Heart right ventricle (tissue), 16 donors: ENCODE measurements at regions not wholly inside any gene's neighbourhood (a gene's known extent, or its start where the extent isn't known, plus 50 kb on each side); places are given as distances from the start of the nearest gene placed in this dataset.
A peak's percentile ranks its signal among the peaks of the same experiment; 100 is the strongest.

Experiments used
- ATAC-seq, 8 donors: fragments of 200-7000 bp; cut with Tn5 transposase; one replicate each; pipeline ENCODE4 v1.9.1; 2020; ENCODE audit warnings: mild to moderate bottlenecking in 8 of 8, moderate library complexity in 8 of 8, moderate number of reproducible peaks in 1 of 8
- DNase-seq, 2 donors: peaks; one replicate each; pipeline ENCODE4 v3.0.0-alpha.2; 2020
- H3K27ac ChIP-seq, 10 donors: fragments of 200-600 bp; sonication (generic) in 2 of 10; one replicate each; pipeline versions ENCODE4 v1.5.0 to v1.8.0; 2020 to 2022; ENCODE audit warnings: mild to moderate bottlenecking in 3 of 10
- H3K27me3 ChIP-seq, 7 donors: fragments of 200-600 bp; one replicate each; pipeline ENCODE4 v1.8.0; 2021 to 2022; ENCODE audit warnings: mild to moderate bottlenecking in 2 of 7
- H3K36me3 ChIP-seq, 9 donors: fragments of 200-600 bp; sonication (generic) in 1 of 9; one replicate each; pipeline versions ENCODE4 v1.5.0 to v1.8.0; 2020 to 2022; ENCODE audit warnings: mild to moderate bottlenecking in 2 of 9
- H3K4me1 ChIP-seq, 9 donors: fragments of 200-600 bp; sonication (generic) in 1 of 9; one replicate each; pipeline versions ENCODE4 v1.5.0 to v1.8.0; 2020 to 2022; ENCODE audit warnings: mild to moderate bottlenecking in 4 of 9
- H3K4me3 ChIP-seq, 10 donors: fragments of 200-600 bp; sonication (generic) in 2 of 10; one replicate each; pipeline versions ENCODE4 v1.5.0 to v1.8.0; 2020 to 2022; ENCODE audit warnings: mild to moderate bottlenecking in 7 of 10, moderate library complexity in 2 of 10
- H3K9me3 ChIP-seq, 11 donors: fragments of 200-600 bp in 10 of 11; sonication (generic) in 2 of 11; one replicate each; pipeline versions ENCODE4 v1.5.0 to v1.8.0; 2013 to 2022; ENCODE audit warnings: mild to moderate bottlenecking in 2 of 11, control low read depth in 1 of 11, moderate library complexity in 1 of 11
- CTCF ChIP-seq, 9 donors: fragments of 200-600 bp; sonication (generic) in 2 of 9; IDR thresholded peaks; one replicate each; pipeline versions ENCODE4 v1.5.0 to v1.8.0; 2021 to 2022; ENCODE audit warnings: antibody characterized with exemption in 9 of 9, mild to moderate bottlenecking in 5 of 9, moderate library complexity in 1 of 9
- WGBS, 2 donors: extraction: QIAGEN DNeasy Blood & Tissue Kit; methylation state at CpG; one replicate each; pipeline ENCODE4 v1.1.7; 2013; ENCODE audit warnings: inconsistent platforms in 1 of 2; 5-methylcytosine and 5-hydroxymethylcytosine counted together
- intact Hi-C, 10 donors: fragments of 100-400 bp; cut with DNase I; formaldehyde crosslinking; loops; one replicate each; pipeline versions ENCODE4 v1.11.1 to v1.14.2; 2022
- donor health status: Arrhythmogenic right ventricular cardiomyopathy.
- donor health status: ischemic (EF 13 %, LVEDD 7.1; RV severe dilation, severe dysfunction).
- donor health status: healthy with polysubstance abuse.
- donor health status: DM: no; HTN: yes; CAD: no.
- donor health status: DM: no; HTN: no; CAD: no.
- donor health status: ischemic (EF 25% LVEDD 6.9; RV normal size, moderate dysfunction).
- donor health status: ischemic (EF 25% LVEDD 5.7; RV mildly dilated, moderate dysfunction).
- donor health status: healthy.
- donor health status: DM: yes; HTN: yes; CAD: no.
- donor health status: Ischemic cardiomyopathy.
- donor health status: ischemic (EF 35%, LVEDD 5.7; RV mildly dilated, moderate dysfunction).
- donor health status: nonischemic (EF 11% LVEDD 7.7; RV severe dilation, severe dysfunction).
- donor health status: DM: yes; HTN: yes; CAD: no.
- donor health status: PGD.
- donor health status: ischemic (EF 29% LVEDD 5.4; RV normal size, mild dysfunction).
- donor health status: nonischemic (EF 23%, LVEDD 6.1; RV moderate dilation, normal function).

GRCh38 chr6:26301638-26302037 lies 63.4 kb upstream of the BTN3A2 start:
- Histone ChIP-seq H3K36me3 (no peaks in the 10 kb centered on the region), H3K4me3 (no peak overlapping the region), H3K9me3 (no peaks in the 10 kb centered on the region), H3K27ac (no peak overlapping the region), H3K4me1 (peaks cover 0 to 5% (median 0%) of the 10 kb centered on the region in 9 donors), H3K27me3 (peaks cover 0 to 17% (median 0%) of the 10 kb centered on the region in 7 donors)
- ATAC-seq: no peak
- DNase-seq: no peak
- no peak for TF ChIP-seq CTCF (IDR thresholded peaks at IDR 0.05)
- intact Hi-C loops: no loop called here

- no peaks in the 10 kb centered on the region for H3K9me3 ChIP-seq
- intact Hi-C loops: no loop called here
- H3K27me3 ChIP-seq: peaks cover 0 to 17% (median 0%) of the 10 kb centered on the region in 7 donors
- ATAC-seq (no peak), DNase-seq (no peak)
- H3K36me3 ChIP-seq: no peaks in the 10 kb centered on the region
- no peak overlapping the region for H3K27ac ChIP-seq
- no peak for TF ChIP-seq CTCF (IDR thresholded peaks at IDR 0.05)
- WGBS, 2 donors: 95 to 100% methylated on average over 1 of the region's 1 CpG
- no peak overlapping the region for H3K4me3 ChIP-seq
- H3K4me1 ChIP-seq: peaks cover 0 to 5% (median 0%) of the 10 kb centered on the region in 9 donors
These were observed 61.9 kb upstream of the BTN3A2 start for GRCh38 chr6:26302941-26303559.

DNA sequence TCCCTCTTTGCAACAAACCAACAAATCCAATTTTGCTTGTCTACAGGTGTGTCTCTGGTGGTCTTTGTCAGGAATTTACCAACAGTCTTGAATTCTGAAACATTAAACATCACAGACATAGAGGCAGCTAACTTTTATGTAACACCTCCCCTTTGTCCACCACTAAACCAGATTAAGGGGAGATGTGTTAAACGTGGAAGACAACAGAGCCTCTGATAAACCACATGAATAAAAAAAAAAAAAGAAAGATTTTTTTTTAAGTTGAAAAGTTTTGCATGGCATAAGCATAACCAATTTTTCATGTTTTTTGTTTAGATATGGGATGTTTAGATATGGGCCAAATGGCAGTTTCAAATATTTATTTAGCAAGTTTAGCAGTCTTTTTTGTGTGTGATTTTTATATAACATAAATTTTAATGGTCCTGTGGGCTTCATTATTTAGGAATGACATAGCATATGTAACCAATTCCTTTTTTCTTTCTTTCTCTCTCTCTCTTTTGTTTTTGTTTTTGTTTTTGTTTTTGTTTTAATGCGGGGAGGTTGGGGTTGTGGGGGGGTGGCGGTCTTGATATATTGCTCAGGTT lies 60.7 kb upstream of the BTN3A2 start:
- H3K27ac ChIP-seq: peak overlapping the region in 4 of 10 donors; percentile 53 to 82 (median 62)
- no peak for ATAC-seq
- DNase-seq: no peak
- H3K4me3 ChIP-seq: peak overlapping the region in 8 of 10 donors; percentile 23 to 56 (median 52)
- intact Hi-C loops: no loop called here
- WGBS, 2 donors: 45 to 60% methylated on average over 3 of the region's 3 CpGs
- H3K27me3 ChIP-seq: peaks cover 0 to 10% (median 0%) of the 10 kb centered on the region in 7 donors
- no peaks in the 10 kb centered on the region for H3K9me3 ChIP-seq
- peaks cover 0 to 5% (median 0%) of the 10 kb centered on the region in 9 donors for H3K4me1 ChIP-seq
- H3K36me3 ChIP-seq: no peaks in the 10 kb centered on the region
- TF ChIP-seq CTCF (IDR thresholded peaks at IDR 0.05): no peak

GRCh38 chr6:26304797-26305640 lies 60.0 kb upstream of the BTN3A2 start:
- peaks cover 0 to 4% (median 0%) of the 10 kb centered on the region in 7 donors for H3K27me3 ChIP-seq
- H3K36me3 ChIP-seq: no peaks in the 10 kb centered on the region
- ATAC-seq (peak; percentile 42 to 93 (median 86)), DNase-seq (peak; percentile 49 to 53)
- 13 to 17% methylated on average over 29 of the region's 29 CpGs for WGBS, 2 donors
- H3K27ac ChIP-seq: peak overlapping the region in 9 of 10 donors; percentile 10 to 82 (median 53)
- peaks cover 0 to 5% (median 0%) of the 10 kb centered on the region in 9 donors for H3K4me1 ChIP-seq
- TF ChIP-seq CTCF (IDR thresholded peaks at IDR 0.05): no peak
- H3K4me3 ChIP-seq: peak overlapping the region; percentile 13 to 56 (median 50)
- intact Hi-C loops: no loop called here
- no peaks in the 10 kb centered on the region for H3K9me3 ChIP-seq
